Osteocyte (in vitro differentiated cells): ENCODE measurements at regions not wholly inside any gene's neighbourhood (a gene's known extent, or its start where the extent isn't known, plus 50 kb on each side); places are given as distances from the start of the nearest gene placed in this dataset.
"Not testable (repeated sequence)": the region's sequence is repeated elsewhere in the genome, so short reads cannot be mapped to it uniquely, and the experiment has no call there.

Experiments
- DNase-seq: peaks from one replicate; pipeline ENCODE4 v3.0.0; 2021; ENCODE audit warnings: mixed read lengths; ENCODE audit not compliant: unreplicated experiment; ENCODE audit errors: extremely low spot score
- H3K27ac Mint-ChIP-seq: one replicate; pipeline ENCODE4 v1.8.0; 2021; ENCODE audit warnings: mild to moderate bottlenecking, mixed read lengths; ENCODE audit not compliant: unreplicated experiment
- H3K27me3 Mint-ChIP-seq: one replicate; pipeline ENCODE4 v1.8.0; 2021; ENCODE audit warnings: mixed read lengths; ENCODE audit not compliant: unreplicated experiment
- H3K36me3 Mint-ChIP-seq: one replicate; pipeline ENCODE4 v1.8.0; 2021; ENCODE audit warnings: mixed read lengths; ENCODE audit not compliant: unreplicated experiment
- H3K4me1 Mint-ChIP-seq: one replicate; pipeline ENCODE4 v1.8.0; 2021; ENCODE audit warnings: mixed read lengths; ENCODE audit not compliant: unreplicated experiment
- H3K4me3 Mint-ChIP-seq: one replicate; pipeline ENCODE4 v1.8.0; 2021; ENCODE audit warnings: mild to moderate bottlenecking, moderate library complexity, mixed read lengths; ENCODE audit not compliant: unreplicated experiment
- H3K9me3 Mint-ChIP-seq: one replicate; pipeline ENCODE4 v1.8.0; 2021; ENCODE audit warnings: mixed read lengths; ENCODE audit not compliant: unreplicated experiment
- TF ChIP-seq, protein P1 (sequence below): fragments of 200-600 bp; sonication (generic); IDR thresholded peaks from 2 replicates; pipeline ENCODE4 v1.5.0; 2021; ENCODE audit warnings: antibody characterized with exemption, mild to moderate bottlenecking, moderate library complexity

DNA sequence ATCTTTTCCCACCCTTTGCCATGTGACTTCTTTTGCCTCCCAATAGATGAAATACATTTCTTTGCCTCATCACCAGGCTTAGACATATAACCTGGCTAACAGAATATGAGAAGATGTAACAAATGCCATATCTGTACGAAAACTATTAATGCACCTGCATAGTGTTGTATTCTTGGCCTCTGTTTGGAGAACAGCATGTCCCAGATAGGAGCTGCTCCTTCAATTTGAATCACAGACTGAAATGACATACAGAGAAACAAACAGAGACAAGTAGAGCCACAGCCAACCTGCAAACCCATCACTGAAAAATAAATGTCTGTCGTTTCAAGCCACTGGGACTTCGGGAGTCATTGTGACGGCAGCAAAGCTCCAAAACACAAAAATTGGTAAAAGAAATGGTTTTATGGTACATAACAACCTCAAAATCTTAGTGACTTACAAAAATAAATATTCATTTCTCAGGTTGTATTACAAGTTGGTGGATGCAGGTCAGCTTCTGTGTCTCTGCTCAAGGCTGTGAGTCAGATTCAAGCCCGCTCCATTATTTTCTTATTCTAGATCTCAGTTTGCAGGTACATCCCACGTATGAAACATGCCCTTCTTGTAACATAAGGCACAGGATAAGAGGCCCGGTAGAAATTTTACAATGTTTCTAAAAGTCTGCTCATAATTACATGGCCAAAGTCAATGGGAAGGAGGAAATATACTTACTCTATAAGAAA lies 171.3 kb upstream of the SOX6 start:
- DNase-seq = no peak
- Mint-ChIP-seq H3K4me3 (no peak overlapping the region), H3K27me3 (no peaks in the 10 kb centered on the region), H3K36me3 (peaks cover 3% of the 10 kb centered on the region), H3K27ac (peak overlapping the region; percentile 36), H3K4me1 (peaks cover 15% of the 10 kb centered on the region), H3K9me3 (peaks cover 4% of the 10 kb centered on the region)
- TF ChIP-seq, protein P1, sequence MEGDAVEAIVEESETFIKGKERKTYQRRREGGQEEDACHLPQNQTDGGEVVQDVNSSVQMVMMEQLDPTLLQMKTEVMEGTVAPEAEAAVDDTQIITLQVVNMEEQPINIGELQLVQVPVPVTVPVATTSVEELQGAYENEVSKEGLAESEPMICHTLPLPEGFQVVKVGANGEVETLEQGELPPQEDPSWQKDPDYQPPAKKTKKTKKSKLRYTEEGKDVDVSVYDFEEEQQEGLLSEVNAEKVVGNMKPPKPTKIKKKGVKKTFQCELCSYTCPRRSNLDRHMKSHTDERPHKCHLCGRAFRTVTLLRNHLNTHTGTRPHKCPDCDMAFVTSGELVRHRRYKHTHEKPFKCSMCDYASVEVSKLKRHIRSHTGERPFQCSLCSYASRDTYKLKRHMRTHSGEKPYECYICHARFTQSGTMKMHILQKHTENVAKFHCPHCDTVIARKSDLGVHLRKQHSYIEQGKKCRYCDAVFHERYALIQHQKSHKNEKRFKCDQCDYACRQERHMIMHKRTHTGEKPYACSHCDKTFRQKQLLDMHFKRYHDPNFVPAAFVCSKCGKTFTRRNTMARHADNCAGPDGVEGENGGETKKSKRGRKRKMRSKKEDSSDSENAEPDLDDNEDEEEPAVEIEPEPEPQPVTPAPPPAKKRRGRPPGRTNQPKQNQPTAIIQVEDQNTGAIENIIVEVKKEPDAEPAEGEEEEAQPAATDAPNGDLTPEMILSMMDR = no peak

DNA sequence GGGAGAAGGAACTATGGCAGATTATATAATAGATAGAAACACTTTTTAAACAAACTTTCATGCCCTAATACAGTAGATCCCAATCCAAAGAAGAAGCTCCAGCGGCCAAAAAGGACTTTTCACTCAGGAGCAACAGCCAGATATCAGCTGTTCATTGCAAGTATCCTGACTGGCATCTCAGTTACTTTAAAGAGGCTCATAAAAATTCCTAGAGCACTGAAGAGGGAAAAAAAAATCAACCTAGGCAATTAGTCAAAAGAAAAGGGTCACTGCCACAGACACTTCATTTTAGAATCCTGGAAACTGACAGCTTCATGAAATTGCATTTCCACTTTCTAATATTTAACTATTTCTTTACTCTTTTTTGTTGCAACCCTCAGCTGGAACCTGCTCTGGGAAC lies 170.6 kb upstream of the SOX6 start:
- Mint-ChIP-seq H3K36me3 (peaks cover 3% of the 10 kb centered on the region), H3K27ac (no peak overlapping the region), H3K4me1 (peaks cover 15% of the 10 kb centered on the region), H3K4me3 (no peak overlapping the region), H3K9me3 (peaks cover 6% of the 10 kb centered on the region), H3K27me3 (no peaks in the 10 kb centered on the region)
- TF ChIP-seq, protein P1 = no peak
- DNase-seq = no peak

DNA sequence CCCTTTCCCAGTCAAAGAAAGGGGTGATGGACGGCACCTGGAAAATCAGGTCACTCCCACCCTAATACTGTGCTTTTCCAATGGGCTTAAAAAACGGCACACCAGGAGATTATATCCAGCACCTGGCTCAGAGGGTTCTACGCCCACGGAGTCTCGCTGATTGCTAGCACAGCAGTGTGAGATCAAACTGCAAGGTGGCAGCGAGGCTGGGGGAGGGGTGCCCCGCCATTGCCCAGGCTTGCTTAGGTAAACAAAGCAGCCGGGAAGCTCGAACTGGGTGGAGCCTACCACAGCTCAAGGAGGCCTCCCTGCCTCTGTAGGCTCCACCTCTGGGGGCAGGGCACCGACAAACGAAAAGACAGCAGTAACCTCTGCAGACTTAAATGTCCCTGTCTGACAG lies 164.4 kb upstream of the SOX6 start:
- DNase-seq, H3K4me3 Mint-ChIP-seq, H3K27ac Mint-ChIP-seq, H3K27me3 Mint-ChIP-seq, H3K4me1 Mint-ChIP-seq: not testable (repeated sequence)
- Mint-ChIP-seq H3K36me3 (peaks cover 17% of the 10 kb centered on the region), H3K9me3 (peaks cover 24% of the 10 kb centered on the region)

DNA sequence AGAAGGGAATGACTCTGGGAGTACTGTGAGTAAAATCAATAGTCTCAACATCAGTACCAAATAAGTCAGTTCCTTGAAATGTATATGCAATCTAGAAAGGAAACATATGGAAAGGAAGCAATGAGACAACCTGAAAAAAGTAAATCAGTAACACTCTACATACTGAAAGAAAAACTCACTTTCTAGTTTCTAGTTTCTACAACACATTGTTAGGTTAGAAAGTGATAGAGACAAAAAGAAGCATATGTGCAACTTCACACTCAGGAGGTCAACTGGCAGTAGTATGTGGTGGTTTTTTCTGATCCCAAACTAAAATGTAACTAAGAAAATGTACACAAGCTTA lies 156.5 kb upstream of the SOX6 start:
- DNase-seq = no peak

DNA sequence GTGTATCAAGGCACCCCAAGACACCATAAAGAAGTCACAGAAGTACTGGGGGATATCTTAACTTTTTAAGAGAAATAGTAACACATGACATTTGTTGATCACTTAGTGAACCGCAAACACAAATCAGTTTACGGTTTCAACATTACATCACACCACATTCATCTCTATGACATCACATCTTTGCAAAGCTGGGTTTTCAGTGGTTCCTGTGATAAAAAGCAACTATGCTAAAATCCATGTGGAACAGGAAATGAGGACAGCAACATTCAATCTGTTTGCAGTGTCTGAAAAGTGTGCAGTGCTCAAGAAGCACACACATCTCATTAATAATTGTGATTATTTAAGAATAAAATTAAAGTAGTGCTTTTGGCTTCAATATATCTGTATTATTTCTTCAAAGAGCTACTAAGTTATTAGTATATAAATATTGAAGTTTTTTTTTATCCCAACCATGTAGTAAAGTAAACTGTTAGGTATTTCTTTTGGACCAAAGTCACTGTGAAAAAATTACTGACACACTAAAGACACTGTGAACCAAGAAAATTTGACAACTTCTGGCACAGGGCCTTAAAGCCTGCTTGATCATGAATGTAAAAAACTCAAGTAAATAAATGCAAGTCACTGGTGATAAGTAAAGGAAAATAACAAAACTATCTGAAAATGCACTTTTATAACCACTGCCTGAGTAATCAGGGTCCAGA lies 156.0 kb upstream of the SOX6 start:
- Mint-ChIP-seq H3K27ac (peak overlapping the region; percentile 43), H3K27me3 (no peaks in the 10 kb centered on the region), H3K36me3 (peaks cover 2% of the 10 kb centered on the region), H3K4me1 (peaks cover 23% of the 10 kb centered on the region), H3K9me3 (peaks cover under 1% of the 10 kb centered on the region), H3K4me3 (no peak overlapping the region)
- no peak for DNase-seq
- TF ChIP-seq, protein P1 = no peak

More for the DNA sequence above, 156.5 kb upstream of the SOX6 start:
- TF ChIP-seq, protein P1 = no peak
- Mint-ChIP-seq H3K36me3 (peaks cover 2% of the 10 kb centered on the region), H3K27me3 (no peaks in the 10 kb centered on the region), H3K9me3 (no peaks in the 10 kb centered on the region), H3K4me3 (no peak overlapping the region), H3K4me1 (peaks cover 21% of the 10 kb centered on the region), H3K27ac (peak overlapping the region; percentile 43)
